Activated CD8-positive, alpha-beta memory T cell treated with anti-CD3 and anti-CD28 coated beads, Interleukin-2, amount 50 U/mL, for 4 hours (primary cell): ENCODE measurements at regions not wholly inside any gene's neighbourhood (a gene's known extent, or its start where the extent isn't known, plus 50 kb on each side); places are given as distances from the start of the nearest gene placed in this dataset.

Source experiments
- DNase-seq: peaks from one replicate; pipeline ENCODE4 v3.0.0-alpha.2; 2020

DNA sequence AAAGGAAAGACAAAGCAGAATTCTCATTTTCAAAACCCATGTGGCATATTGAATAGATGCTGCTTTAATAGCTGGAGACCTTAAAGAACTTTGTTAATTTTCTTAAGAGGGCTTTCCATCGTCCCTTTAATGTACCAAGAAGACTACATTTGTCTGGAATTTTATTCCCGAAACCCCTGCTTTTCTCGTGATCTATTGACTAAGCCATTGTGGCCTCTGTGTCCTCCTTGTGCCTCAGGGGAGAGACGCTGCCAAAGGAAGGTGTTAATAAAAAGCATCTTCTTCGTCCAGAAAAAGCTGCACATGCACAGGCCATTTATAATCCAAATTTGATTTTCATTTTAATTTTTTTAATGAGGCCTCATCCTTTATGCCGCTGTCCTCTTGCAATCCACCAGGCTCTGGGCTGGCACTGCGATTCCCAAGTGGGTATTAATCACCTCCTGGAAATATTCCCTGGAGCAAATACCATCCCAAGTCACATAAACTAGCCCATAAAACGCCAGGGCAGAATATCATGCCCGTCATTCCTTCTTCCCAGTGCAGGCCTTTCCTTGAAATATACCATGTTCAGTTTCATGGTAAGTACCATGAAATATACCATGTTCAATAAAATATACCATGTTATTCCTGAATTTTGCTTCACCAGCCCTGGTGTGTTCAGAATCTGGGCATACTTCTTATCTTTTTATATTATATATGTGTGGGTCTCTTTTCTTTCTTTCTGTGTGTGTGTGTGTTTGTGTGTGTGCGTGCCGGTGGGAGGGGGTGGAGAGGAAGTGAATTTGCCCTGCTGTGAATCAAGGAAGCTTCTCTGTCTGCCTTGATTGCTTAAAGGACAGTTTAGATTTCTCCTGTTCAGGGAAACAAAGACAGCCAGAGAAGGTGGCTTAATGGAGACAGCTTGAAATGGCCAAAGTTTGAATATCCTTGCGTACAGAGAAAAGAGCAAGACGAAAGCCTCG, 147.6 kb downstream of the PHETA1 start:
- DNase-seq, result no peak

DNA sequence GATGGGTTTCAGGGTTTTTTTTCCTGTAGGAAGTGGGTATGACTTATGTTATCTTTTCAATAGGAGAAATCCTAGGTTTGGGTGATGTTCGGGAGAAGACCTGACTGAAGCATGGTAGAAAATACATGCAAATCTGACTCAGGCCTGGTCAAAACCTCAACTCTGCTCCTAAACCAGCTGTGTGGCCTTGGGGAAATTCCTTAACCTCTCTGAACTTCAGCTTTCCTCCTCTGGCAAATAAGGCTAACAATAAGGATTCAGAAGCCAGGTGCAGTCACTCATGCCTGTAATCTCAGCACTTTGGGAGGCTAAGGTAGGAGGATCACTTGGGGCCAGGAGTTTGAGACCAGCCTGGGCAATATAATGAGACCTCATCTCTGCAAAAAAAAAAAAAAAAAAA, 148.5 kb downstream of the PHETA1 start:
- no peak for DNase-seq

GRCh38 chr12:111219440-111219839, 149.5 kb downstream of the PHETA1 start:
- DNase-seq, result no peak

DNA sequence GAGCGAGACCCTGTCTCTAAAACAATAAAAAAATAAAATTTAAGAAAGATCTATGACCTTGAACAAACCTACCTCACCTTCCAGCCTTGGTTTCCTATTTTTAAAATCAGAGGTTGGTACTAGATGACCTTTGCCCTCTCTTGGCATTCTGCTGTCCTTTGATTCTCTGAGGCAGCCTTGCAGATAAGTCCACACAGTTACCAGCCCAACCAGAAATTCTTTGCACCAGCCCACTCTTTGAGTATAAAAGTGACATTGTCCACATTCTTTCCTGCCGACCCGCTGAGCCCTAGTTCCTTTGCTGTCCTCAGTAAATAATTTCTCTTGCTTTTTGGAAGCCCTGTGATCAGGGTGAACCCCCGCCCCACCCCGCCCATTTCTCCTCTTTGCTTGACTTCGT, 150.4 kb downstream of the PHETA1 start:
- DNase-seq, result no peak

- no peak for DNase-seq
These were observed 152.3 kb downstream of the PHETA1 start for GRCh38 chr12:111216387-111217159.

DNA sequence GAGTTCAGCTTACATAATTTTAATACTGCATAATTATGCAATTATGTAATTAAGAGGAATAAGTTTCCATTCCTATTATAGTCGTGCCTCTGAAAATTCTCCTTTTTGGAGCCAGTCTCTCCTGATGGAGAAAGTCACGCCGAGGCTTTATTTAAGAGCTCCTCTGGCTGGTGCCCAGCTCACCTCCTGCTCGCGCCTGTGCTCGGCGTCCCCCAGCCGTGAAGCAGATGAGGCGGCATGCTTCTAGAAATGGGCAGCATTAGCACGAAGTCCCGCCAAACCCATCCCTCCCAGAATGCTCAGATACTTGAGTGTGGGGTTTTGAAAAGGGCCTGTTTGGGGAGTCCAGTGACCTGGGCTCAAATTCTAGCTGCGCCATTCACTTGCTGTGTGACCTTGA, 153.0 kb downstream of the PHETA1 start:
- DNase-seq, result no peak

GRCh38 chr12:111214401-111214800, 154.5 kb downstream of the PHETA1 start:
- DNase-seq, result no peak

DNA sequence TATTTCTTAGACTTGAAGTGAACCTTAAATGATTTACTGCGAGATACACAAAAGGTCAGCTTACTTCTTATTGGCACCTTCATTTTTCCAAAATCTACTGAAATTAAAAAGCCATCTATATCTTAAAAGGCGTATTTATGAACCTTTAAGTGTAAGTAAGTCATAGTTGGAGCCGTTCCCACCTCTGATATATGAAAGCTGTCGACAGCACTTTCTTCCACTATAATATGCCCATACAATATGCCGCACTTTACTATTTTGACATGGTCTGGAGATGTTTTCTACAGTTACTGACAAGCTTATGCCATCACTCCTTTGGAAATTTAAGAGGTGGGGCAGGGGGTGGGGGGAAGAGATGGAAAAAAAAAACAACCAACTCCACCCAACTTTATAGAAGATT, 155.3 kb downstream of the PHETA1 start:
- no peak for DNase-seq

DNA sequence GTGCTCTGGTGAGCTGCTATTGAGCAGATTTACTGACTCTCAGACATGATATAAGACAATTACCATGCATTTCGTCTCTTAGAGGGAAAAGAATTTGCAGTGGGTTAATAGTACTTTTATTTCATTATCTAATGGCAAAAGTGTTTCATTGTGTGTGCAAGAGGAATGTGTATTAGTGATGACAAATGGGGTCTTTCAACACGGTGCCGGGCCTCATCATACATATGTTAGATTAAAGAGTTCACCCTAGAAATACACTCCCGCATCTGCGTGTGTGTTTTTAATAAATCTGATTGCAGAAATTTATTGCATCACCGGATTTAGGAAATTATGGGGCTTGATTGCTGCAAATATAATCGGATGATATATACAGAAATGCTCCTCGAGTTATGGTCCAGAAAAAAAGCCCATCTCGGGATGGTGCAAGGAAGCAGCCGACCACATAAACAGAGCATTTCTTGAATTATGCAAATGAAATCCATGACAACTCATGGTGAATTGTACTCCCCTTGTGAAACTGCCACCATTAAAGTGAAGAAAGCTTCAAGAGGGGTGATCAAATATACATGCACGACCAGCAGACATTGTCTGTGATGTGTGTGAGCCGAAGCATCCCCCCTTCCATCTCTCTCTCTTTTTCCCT, 156.0 kb downstream of the PHETA1 start:
- no peak for DNase-seq

GRCh38 chr12:111211910-111212757, 156.8 kb downstream of the PHETA1 start:
- no peak for DNase-seq

- no peak for DNase-seq
These were observed 159.1 kb downstream of the PHETA1 start for GRCh38 chr12:111209811-111210210.

DNA sequence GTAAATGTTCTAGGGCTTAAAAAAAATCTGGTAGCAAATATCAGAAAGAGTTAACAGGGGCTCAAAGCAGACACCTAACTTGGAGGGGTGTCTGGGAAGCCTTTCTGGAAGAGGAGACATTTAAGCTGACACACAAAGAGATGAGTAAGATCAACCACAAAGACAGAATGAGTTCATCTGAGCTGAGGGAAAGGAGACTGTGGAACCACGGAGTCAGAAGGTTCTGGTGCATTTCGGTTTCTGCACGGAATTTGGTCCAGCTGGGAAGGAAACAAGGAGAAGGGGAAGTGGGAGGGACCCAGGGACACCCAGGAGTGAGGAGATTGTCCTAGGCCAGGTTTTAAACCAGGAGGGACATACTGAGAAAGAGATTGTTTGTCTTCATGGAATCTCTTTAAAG, 161.1 kb downstream of the PHETA1 start:
- no peak for DNase-seq

DNA sequence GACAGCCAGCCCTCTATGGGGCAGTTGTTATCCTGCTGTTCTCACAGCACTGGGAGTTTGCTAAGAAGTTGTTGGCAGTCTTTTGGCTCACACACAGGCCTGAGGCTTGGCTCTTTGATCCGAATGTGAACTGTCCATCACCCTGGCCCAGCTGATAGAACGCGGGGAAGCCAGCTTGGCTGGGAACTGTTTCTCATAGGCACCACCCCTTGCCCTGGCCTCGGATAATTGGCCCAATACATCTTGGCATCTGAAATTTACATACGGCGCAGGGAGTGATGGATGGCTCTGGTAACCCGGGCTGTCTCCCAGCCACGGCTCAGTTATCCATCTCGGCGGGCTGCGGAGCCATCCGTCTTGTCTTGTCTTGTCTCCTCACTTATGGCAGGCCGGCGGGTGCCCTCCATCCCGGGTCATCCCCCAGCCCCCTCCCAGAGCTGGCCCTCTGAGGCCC, 164.1 kb downstream of the PHETA1 start:
- no peak for DNase-seq

GRCh38 chr12:111203969-111204368, 164.9 kb downstream of the PHETA1 start:
- no peak for DNase-seq

DNA sequence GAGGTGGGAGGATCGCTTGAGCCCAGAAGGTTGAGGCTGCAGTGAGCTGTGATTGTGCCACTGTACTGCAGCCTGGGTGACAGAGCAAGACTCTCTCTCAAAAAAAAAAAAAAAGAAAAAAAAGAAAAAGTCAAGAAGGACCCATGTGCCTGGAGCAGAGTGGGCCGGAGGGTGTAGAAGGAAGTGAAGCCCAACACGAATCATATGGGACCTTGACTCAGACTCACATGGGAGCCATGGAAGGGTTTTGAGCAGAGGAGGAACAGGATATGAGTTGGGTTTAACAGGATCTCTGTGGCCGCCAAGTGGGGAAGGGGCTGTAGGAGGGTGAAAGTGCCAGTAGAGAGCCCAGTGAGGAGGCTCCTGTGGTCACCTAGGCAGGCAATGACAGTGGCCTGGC, 165.4 kb downstream of the PHETA1 start:
- DNase-seq, result no peak

DNA sequence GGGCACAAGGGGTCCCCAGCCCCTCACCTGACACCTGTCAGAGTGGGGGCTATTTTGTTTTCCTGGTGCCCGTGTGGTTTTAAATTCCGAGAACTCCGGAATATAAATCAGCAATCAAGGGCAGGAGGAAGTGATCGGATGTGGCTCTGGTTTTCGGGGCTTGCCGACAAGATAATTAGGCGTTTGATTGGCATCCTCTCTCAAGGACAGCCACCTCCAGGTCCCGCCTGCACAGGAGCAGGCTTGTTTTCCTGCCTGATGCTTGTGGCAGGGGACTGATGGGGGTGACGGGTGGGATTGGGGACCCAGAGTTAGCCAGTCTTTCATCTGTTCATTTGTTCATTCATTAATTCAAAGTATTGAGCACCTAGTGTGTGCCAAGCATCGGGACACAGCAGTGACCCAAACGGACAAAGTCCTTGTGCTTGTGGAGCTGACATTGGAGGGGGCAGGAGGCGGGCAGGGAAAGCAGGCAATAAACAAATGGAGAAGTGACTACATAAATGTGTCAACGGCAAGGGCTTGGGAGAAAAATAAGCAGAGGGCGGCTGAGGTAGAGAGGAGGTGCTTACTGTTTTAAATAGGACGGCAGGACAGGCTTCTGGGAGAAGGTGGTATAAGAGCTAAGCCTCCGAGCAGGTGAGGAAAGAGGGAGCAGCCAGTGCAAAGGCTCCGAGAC, 166.5 kb downstream of the PHETA1 start:
- no peak for DNase-seq

DNA sequence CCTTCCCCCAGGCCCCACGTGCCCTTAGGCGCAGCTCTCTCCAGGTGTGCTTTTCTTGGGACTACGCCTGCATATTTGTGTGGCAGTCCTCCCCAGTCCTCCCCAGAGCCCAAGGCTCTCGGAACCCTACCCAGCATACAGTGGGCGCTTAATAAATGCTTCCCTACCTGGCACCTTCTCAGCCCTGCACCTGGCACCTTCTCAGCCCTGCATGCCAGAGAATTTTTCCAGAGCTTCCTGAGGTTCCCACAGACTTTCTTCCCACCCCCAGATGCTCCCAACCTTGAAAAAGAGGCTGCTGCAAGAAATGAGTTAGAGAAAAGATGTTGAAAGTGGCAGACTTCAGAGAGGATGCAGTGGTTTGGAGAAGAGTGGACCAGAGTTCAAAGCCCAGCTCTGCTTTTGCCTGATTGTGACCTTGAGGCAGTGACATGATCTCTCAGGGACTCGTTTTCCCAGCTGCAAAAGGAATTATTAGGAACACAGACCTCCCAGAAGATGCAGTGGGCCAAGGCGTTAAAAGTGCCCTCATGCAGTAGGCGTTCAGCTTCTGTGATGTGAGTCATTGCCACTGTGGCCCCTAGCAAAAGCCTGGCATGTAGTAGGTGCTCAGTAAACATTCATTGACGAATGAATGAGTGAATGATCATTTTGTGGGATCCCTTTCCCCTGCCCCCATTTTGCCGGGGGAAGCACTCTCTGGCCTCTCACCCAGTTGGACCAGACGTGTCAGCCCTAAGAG, 167.2 kb downstream of the PHETA1 start:
- DNase-seq, result no peak

DNA sequence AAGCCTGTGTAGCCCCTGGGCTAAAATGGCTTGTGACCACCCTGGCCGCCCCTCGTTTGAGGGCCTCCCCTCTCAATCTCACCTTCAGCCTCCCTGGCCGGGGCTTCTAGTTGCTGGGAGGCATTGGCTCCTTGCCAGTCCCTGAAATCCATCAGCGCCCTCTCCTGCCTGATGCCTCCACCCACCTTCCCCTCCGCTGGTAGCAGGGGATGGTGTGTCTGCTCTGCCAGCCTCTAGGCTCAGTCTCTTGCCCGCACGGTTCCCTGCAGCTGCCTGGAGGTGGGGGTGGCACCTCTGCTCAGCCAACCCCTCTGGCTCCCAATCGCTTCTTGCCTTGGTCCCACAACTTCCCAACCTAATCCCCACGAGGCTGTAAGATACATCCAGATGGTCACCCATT, 167.9 kb downstream of the PHETA1 start:
- DNase-seq, result no peak

GRCh38 chr12:111197376-111197944, 171.4 kb downstream of the PHETA1 start:
- DNase-seq, result no peak

GRCh38 chr12:111196532-111196931, 172.4 kb downstream of the PHETA1 start:
- no peak for DNase-seq

- DNase-seq, result no peak
These were observed 173.6 kb downstream of the PHETA1 start for GRCh38 chr12:111195316-111195715.
